ENCODE measurements at regions not wholly inside any gene's neighbourhood (a gene's known extent, or its start where the extent isn't known, plus 50 kb on each side); places are given as distances from the start of the nearest gene placed in this dataset.

DNA sequence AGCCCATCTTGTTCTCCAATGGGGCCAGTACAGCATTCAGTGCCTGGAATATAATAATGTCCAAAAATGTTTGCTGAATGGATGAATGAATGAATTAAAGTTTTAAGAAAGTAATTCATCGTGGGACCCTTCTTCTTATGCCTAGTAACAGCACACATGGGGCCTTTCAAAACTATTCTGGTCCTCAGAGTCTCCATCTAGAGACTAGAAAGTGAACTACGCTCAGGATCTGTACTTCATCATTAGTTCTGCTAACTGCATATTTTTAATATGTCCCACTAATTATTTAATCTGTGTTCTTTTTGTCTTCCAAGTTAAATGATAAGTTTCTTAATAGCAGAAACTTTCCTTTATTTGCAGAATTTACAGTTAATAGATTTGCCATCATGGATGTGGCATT is 172.5 kb downstream of the SMAD2 start:
- peaks cover 0 to 4% (median 0%) of the 10 kb centered on the region in 3 donors for H3K27me3 ChIP-seq
- no peak overlapping the region for H3K27ac ChIP-seq
- intact Hi-C loops (cut with DNase I; ENCODE audit: low total_unique reads) (no loop called here), in situ Hi-C loops (cut with MboI; ENCODE audit: low sequenced_read_pairs in 4 of 4) (no loop called here)
- DNase-seq (no peak), ATAC-seq (no peak)
- H3K4me1 ChIP-seq = no peaks in the 10 kb centered on the region
- no peak overlapping the region for H3K4me3 ChIP-seq
- no peaks in the 10 kb centered on the region for H3K36me3 ChIP-seq
- TF ChIP-seq, protein P1, sequence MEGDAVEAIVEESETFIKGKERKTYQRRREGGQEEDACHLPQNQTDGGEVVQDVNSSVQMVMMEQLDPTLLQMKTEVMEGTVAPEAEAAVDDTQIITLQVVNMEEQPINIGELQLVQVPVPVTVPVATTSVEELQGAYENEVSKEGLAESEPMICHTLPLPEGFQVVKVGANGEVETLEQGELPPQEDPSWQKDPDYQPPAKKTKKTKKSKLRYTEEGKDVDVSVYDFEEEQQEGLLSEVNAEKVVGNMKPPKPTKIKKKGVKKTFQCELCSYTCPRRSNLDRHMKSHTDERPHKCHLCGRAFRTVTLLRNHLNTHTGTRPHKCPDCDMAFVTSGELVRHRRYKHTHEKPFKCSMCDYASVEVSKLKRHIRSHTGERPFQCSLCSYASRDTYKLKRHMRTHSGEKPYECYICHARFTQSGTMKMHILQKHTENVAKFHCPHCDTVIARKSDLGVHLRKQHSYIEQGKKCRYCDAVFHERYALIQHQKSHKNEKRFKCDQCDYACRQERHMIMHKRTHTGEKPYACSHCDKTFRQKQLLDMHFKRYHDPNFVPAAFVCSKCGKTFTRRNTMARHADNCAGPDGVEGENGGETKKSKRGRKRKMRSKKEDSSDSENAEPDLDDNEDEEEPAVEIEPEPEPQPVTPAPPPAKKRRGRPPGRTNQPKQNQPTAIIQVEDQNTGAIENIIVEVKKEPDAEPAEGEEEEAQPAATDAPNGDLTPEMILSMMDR (IDR thresholded peaks at IDR 0.05 in 4 of 5, conservative IDR thresholded peaks at IDR 0.05 in 1 of 5) = no peak
- no peak for TF ChIP-seq POLR2A (IDR thresholded peaks at IDR 0.05)
- no peaks in the 10 kb centered on the region for H3K9me3 ChIP-seq

DNA sequence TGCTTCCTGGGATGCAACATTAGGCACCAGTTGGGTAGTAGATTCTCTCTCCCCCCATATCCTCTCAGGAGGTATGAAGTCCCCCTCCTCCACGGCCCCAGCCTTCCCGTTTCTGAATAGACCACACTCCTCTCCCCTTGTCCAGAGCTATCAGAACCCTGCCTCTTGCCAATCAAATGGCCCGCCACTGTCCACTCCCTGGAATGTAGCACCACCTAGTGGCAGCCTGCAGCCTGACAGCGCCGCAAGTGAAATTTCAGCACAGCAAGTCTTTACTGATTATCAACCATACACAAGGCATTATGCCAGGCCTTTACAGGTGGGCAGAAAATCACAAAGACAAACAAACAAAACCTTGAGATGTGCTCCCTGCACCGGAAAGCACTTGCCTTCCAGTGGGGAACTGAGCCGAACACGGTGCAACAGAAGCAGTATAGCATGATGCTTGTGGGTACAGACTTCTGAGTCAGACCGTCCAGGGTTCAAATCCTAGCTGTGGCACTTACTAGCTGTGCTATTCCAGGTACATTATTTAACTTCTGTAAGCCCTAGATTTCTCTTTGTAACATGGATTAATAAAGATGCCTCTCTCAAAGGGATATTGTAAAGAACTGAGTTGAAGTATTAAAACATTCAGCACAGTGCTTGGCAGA is 174.0 kb downstream of the SMAD2 start:
- in situ Hi-C loops (cut with MboI; ENCODE audit: low sequenced_read_pairs in 4 of 4) = no loop called here
- DNase-seq = peak in 1 of 2 donors; percentile 27
- no peak overlapping the region for H3K4me3 ChIP-seq
- intact Hi-C loops (cut with DNase I; ENCODE audit: low total_unique reads) = no loop called here
- no peak for ATAC-seq
- H3K27me3 ChIP-seq = peaks cover 0 to 4% (median 0%) of the 10 kb centered on the region in 3 donors
- H3K27ac ChIP-seq = no peak overlapping the region
- H3K36me3 ChIP-seq = no peaks in the 10 kb centered on the region
- no peak for TF ChIP-seq POLR2A (IDR thresholded peaks at IDR 0.05)
- TF ChIP-seq, protein P1 (IDR thresholded peaks at IDR 0.05 in 4 of 5, conservative IDR thresholded peaks at IDR 0.05 in 1 of 5) = peak; percentile 36 to 81 (median 55)
- no peaks in the 10 kb centered on the region for H3K9me3 ChIP-seq
- no peaks in the 10 kb centered on the region for H3K4me1 ChIP-seq

DNA sequence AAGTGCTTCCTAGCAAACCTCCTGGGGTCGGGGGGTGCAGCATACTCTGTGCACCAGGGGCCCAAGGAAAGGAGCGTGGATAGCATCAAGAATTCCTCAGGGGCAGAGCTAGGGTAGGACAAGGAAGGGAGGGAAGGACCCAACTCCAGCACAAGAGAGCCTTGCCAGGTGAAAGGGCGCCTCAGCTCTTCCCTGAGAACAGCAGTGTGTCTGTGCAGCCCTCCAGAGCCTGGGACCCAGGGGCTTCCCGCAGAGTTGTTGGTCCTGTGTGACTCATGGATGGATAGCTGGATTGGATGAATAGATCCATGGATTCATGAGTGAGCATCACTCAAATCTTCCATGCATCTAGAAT is 175.4 kb downstream of the SMAD2 start:
- ATAC-seq (no peak), DNase-seq (no peak)
- H3K9me3 ChIP-seq = no peaks in the 10 kb centered on the region
- H3K36me3 ChIP-seq = no peaks in the 10 kb centered on the region
- intact Hi-C loops (cut with DNase I; ENCODE audit: low total_unique reads) = no loop called here
- H3K4me3 ChIP-seq = no peak overlapping the region
- peaks cover 0 to 4% (median 0%) of the 10 kb centered on the region in 3 donors for H3K27me3 ChIP-seq
- in situ Hi-C loops (cut with MboI; ENCODE audit: low sequenced_read_pairs in 4 of 4) = no loop called here
- H3K27ac ChIP-seq = no peak overlapping the region
- no peaks in the 10 kb centered on the region for H3K4me1 ChIP-seq
- TF ChIP-seq, protein P1 (IDR thresholded peaks at IDR 0.05 in 4 of 5, conservative IDR thresholded peaks at IDR 0.05 in 1 of 5) = no peak
- TF ChIP-seq POLR2A (IDR thresholded peaks at IDR 0.05) = no peak

DNA sequence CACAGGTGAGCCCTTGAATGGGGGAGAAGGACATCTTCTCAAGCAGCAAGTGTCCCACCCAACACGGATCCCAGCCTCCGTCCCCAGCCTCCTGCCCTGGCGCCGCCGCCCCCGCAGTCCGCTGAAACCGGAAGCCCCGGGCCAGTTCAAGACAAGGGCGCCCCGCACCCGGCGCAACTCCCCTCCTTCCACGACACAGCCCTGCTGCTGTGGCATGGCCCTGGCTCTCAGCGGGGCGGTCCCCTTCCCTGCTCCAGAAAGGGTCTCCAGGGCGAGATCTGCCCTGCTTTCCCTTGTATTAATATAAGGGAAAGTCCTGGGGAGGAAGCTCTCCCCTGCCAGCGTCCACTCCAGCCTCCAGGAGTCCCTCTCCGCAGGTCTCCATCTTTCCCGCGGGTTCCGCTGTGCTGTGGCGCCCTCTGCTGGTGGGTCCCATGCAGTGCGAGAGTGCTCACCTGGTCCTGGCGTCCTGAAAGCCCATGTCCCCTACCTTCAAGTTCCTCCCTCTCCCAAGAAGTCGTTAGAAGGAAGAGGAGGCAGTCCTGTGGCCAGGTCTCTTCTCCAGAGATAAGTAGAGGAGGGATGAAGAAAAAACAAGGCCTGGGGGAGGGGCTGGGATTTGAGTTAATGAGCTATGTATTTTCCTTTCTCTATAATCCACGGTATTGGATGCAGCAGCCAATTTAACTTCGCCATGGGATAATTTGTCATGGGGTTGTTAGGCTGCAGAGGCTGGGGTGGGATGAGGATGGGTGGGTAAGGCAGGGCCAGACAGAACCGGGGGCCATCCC is 176.0 kb downstream of the SMAD2 start:
- no peaks in the 10 kb centered on the region for H3K36me3 ChIP-seq
- intact Hi-C loops (cut with DNase I; ENCODE audit: low total_unique reads) = no loop called here
- H3K9me3 ChIP-seq = no peaks in the 10 kb centered on the region
- DNase-seq (no peak), ATAC-seq (no peak)
- H3K27me3 ChIP-seq = no peaks in the 10 kb centered on the region
- H3K4me3 ChIP-seq = no peak overlapping the region
- H3K27ac ChIP-seq = no peak overlapping the region
- TF ChIP-seq, protein P1 (IDR thresholded peaks at IDR 0.05 in 4 of 5, conservative IDR thresholded peaks at IDR 0.05 in 1 of 5) = peak; percentile 9 to 59 (median 40)
- no peak for TF ChIP-seq POLR2A (IDR thresholded peaks at IDR 0.05)
- no peaks in the 10 kb centered on the region for H3K4me1 ChIP-seq
- in situ Hi-C loops (cut with MboI; ENCODE audit: low sequenced_read_pairs in 4 of 4) = no loop called here

Measured in gastrocnemius medialis (tissue), 4 donors.